ENCODE measurements at regions not wholly inside any gene's neighbourhood (a gene's known extent, or its start where the extent isn't known, plus 50 kb on each side); places are given as distances from the start of the nearest gene placed in this dataset.

DNA sequence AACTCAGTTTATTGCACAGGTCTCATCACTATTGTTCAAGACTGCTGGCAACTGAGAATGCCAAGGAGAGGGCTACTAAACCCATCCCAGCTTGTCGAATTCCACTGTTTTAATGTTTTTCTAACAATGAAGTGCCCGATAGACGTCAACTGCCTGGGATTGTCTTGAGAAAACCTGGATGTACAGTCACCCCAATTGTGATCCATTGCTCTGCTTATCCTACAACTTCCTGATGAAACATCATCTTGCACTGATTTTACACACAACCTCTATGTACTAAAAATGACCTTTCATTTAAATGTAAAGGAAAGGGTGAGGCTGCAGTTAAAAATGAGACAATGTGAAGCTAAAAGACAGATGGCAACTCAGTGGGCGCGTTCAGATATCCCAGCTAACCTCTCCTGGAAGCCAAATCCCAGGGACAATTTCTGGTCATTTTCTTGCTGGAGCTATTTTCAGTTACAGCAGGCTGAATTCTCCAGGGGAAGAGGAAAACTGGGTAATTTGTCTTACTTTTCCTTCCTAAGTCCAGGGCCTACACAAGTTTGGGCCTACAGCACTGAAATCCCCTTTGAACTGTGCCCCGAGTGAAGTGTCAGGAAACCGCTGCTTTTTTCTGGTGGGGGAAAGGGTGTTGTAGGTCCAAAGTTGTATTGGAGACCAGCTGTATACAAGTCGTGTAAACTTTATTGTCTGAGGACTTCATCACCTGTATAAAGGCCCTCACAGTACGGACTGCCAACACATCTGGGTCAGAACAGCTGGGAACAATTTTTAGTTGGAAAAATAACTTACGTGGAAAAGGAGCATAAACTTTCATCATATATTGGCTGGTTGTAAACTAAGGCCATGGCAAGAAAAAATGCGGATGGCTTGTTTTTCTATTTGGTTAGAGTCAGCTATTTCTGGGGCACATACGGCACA, 68.9 kb upstream of the LTBP1 start:
- TF ChIP-seq HDAC1 (CRISPR knock-in tag; IDR thresholded peaks at IDR 0.05) (no peak), NR3C1 (CRISPR knock-in tag; IDR thresholded peaks at IDR 0.05) (no peak)
